ENCODE measurements at regions not wholly inside any gene's neighbourhood (a gene's known extent, or its start where the extent isn't known, plus 50 kb on each side); places are given as distances from the start of the nearest gene placed in this dataset.

DNA sequence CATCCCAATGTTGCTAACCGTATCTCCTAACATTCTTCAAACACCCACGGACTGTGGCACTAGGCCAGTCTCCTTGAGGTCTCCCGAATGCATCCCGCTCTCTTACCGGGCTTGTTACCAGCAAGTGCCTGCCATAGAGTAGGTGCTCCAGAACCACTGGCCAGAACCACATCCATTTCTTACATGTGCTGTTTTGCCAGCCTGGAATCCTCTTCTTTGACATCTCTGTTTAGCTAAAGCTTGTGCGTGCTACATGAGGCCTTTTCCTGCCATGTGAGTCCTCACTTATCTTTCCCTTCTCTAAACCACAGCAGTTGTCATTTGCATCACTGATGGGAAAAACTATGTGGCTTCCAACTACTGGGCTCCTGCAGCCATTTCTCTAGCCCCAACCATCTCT, 397.4 kb downstream of the PCNX1 start (continued):
- TF ChIP-seq EZH2 (IDR thresholded peaks at IDR 0.05; ENCODE audit: low read depth, unreplicated experiment) (no peak), CREB1 (CRISPR knock-in tag; IDR thresholded peaks at IDR 0.05; ENCODE audit: low read depth) (no peak)

DNA sequence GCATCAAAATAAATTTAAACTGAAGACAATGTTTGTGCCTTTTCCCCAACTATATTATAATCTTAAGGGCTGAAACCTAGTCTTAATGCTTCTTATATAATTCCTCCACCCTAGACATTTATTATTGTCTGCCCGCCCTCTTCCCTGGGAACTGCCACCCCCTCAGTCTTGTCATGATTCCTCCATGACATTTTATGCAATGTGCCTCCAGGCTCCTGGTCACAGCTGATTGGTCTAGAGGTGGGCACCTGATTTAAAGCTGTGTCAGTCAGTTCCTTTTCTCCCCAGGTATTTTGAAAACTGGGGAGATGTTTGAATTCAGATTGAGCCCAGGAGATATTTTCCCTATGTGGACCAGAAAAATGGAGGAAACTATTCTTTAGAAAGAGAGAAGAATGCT, 401.4 kb downstream of the PCNX1 start:
- Histone ChIP-seq H2AFZ (no peak overlapping the region), H3K4me2 (no peak overlapping the region), H3K36me3 (ENCODE audit: insufficient read depth) (no peaks in the 10 kb centered on the region; the same call in 1 of the 2 replicates), H3K9me2 (ENCODE audit: insufficient read depth) (no peaks in the 10 kb centered on the region; the same call in 1 of the 2 replicates), H3K4me3 (no peak overlapping the region), H4K20me1 (replicated peaks; ENCODE audit: insufficient read depth) (no peaks in the 10 kb centered on the region), H3K27ac (ENCODE audit: low read depth) (no peak overlapping the region), H3K27me3 (ENCODE audit: insufficient read depth) (no peaks in the 10 kb centered on the region), H3K79me2 (replicated peaks; ENCODE audit: insufficient read depth) (no peaks in the 10 kb centered on the region), H3F3A (replicated peaks; ENCODE audit: low read depth) (no peaks in the 10 kb centered on the region), H3K4me1 (ENCODE audit: insufficient read depth) (no peaks in the 10 kb centered on the region)
- Mint-ChIP-seq H3K36me3 (ENCODE audit: low read depth) (no peaks in the 10 kb centered on the region), H3K27me3 (ENCODE audit: insufficient read depth, low read depth, poor library complexity) (no peaks in the 10 kb centered on the region), H3K27ac (no peak overlapping the region), H3K4me1 (no peaks in the 10 kb centered on the region), H3K9me3 (peaks cover 12% of the 10 kb centered on the region), H3K4me3 (no peak overlapping the region)
- DNase-seq (ENCODE audit: low spot score) = no peak
- TF ChIP-seq ZNF331 (CRISPR knock-in tag; IDR thresholded peaks at IDR 0.05; ENCODE audit: low read depth) (no peak), EZH2 (IDR thresholded peaks at IDR 0.05; ENCODE audit: low read depth, unreplicated experiment) (no peak), ZNF462 (CRISPR knock-in tag; IDR thresholded peaks at IDR 0.05) (no peak), NANOG (IDR thresholded peaks at IDR 0.05; ENCODE audit: borderline replicate concordance) (no peak), EZH2phosphoT487 (IDR thresholded peaks at IDR 0.05; ENCODE audit: unreplicated experiment) (no peak), POLR2AphosphoS5 (IDR thresholded peaks at IDR 0.05; ENCODE audit: low read depth) (no peak), ZNF114 (CRISPR knock-in tag; IDR thresholded peaks at IDR 0.05) (no peak), CTCF (conservative IDR thresholded peaks at IDR 0.05; ENCODE audit: low read depth in 2 of 2) (no peak), JUNB (IDR thresholded peaks at IDR 0.05; ENCODE audit: unreplicated experiment) (no peak), CREB1 (CRISPR knock-in tag; IDR thresholded peaks at IDR 0.05; ENCODE audit: low read depth) (no peak), ETS1 (IDR thresholded peaks at IDR 0.05) (no peak), STAT1 (IDR thresholded peaks at IDR 0.05; ENCODE audit: unreplicated experiment) (no peak), REST (IDR thresholded peaks at IDR 0.05; ENCODE audit: unreplicated experiment) (no peak)
- ATAC-seq = no peak

All from GM23338 (cell line).